NCI-H82 (cell line): ENCODE measurements at regions not wholly inside any gene's neighbourhood (a gene's known extent, or its start where the extent isn't known, plus 50 kb on each side); places are given as distances from the start of the nearest gene placed in this dataset.

Experiments used
- DNase-seq: peaks from one replicate; lab custom pipeline; 2025; lab: John Stamatoyannopoulos, UW

DNA sequence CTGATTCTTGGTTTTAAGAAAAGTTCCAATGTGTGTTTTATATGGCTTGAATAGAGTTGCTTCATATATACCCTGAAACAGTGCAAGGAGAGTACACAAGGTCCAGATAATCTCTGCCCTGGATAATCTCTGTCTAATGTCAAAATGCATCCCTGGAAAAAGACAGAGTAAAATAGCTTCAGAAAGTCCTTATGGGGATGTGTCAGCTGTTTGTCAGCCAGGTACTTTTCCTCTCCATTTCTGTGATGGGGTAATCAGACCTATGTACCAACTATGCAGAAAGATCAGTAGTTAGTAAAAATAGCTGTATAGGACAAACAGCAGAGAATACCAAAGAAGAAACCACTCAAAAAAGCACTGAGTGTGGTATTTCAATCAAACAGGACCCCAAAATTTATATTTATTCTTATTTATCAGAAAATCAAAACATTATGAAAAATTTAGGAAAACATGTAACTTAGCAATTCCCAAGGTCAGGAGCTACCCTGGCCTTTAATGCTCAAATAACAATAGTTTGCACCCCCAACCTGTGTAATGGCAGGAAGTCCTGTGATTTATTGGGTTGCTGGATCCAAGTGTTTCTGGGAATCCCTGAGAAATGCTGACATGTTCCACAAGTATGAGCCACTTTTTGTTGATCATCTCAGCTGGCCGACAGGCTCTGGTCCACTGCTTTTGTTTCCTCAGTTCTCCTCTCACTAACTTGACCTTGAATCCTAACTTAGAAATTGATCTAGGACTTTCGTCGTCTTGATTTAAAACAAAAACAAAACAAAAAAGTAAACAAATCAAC is 69.6 kb downstream of the MDH1 start:
- no peak for DNase-seq

DNA sequence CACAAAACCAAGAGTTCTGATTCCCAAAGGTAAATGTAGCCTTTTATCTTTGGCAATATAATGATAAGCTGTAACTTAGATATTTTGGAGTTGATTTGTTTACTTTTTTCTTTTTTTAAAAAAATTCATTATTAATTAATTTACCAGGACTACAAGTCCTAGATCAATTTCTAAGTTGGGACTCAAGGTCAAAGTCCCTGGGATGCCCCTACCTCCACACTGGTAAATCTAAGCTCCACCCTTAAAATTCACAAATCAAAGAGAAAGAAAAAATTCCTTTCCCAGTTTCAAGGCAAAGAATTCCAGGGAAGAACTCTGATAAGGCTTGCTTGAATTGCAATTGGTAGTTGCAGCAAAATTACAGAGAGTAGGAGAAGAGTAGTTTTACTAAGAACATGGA is 71.3 kb downstream of the MDH1 start:
- no peak for DNase-seq

DNA sequence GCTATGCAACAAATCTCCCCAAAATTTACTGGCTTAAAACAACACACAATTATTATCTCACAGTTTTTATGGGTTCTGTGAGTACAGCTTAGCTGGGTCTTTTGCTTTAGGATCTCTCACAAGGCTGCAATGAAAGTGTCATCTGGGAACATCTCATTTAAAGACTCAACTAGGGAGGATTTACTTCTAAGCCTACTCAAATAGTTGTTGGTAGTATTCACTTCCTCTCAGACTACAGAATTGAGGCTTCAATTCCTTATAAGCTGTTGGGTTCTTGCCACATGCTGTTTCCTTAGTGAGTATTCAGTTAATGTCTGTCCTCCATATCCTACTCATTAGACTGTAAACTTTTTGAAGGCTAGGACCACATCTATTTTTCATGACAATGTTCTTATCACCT is 72.3 kb downstream of the MDH1 start:
- peak; percentile 45 for DNase-seq

DNA sequence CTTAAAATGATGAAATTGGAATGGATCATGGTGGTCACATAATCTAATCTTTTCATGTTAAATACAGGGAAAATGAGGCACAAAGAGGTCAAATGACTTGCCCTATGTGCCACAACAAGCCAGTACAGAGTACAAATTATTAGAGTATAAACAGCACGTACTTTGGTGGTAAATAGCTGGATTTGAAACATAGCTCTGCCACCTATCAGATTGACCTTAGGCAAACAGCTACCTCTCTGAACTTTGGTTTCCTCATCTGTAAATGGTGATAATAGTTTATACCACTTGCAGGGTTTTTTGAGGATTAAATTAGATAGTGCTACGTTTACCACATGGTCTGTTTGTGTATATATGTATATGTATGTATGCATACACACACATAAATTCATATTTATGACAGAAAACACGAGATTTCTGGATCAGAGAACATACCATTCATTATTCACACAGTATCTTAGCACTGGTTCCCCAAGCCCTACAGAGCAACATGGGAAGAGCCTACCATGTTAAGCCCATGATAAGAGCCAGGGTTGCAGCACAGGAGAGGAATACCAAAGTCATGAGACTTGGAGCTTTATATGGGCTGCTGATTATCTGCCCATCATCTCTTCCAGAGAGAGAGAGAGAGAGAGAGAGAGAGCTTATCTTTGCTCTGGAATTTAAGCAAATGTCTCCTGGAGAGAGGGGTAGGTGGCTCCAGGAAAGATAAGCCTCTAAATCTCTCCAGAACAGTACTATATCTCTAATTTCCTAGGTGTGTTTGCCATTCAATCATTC is 73.5 kb downstream of the MDH1 start:
- no peak for DNase-seq

DNA sequence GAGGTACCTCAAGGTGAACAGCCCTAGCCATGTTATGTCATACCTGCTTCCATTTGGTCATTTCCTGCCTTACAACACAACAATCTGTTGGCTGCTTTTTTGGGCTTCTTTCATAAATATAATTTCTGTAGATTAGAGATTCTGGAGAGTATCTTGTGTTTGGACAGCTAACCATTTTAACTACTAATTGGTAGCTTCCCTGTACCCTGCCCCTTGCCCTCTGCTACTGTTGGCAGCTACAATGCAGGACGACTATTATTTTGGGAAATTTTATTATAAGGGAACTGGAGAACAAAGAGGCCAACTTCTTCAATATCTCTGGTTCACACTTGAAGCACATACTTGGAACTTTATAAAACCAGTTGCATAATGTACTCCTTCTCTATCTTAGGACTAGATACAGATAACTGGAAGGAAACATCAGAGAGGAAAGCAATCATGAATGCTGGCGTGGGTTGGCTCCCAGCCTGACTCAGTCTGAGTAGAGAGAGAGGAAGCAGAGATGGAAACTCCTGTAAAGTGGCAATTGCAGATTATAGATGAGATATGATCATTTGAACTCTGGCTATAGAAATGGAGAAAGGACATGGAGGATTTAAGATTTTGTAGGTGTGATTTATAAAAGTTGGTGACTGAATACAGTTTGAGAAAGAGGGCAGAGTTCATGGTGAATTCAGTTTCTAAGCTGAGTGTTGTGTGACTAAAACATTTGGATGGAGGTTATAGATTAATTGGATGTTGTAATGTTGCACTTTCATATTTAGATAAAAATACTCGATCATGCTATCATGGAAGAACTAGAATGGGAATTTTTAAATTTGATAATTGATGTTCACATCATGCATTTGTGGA is 74.5 kb downstream of the MDH1 start:
- DNase-seq = no peak

DNA sequence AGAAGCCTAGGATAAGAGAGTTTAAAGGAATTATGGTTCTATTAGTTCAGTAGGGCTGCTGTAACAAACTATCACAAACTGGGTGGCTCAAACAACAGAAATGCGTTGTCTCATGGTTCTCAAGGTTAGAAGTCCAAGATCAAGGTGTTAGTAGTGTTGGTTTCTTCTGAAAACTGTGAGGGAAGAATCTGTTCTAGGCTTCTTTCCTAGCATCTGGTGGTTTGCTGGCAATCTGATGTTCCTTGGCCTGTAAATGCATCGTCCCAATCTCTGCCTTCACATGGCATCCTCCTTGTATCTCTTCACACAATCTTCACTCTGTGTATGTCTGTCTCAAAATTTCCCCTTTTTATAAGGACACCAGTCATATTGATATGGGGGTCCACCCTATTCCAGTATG is 76.3 kb downstream of the MDH1 start:
- DNase-seq = no peak

DNA sequence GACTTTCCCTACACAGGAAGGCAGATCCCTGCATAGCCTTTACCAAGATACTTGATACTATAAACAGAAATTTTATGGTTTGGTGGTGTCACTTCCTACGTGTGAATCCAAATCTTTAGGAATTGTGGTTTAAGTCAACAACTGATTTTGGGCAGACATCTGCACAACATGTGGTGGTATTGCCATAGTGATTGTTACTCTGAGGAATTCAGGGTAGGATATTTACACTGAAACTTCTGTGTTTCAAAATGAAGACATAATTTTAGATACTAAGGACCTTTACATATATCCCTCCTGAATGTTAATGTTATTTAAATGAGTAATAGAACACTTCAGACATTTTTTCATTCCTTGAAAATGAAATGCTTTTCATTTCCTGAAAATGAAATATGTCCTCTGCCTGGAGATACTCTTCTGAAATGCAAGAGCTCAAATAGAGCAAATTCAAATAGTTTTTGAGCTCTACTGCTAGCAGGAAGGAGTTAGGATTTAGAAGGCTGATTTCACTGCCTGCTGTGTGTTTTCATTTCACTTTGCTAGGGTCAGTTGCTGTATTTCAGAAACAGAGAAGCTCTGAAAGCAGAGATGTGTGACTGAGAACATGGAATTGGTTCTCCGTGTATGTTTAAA is 77.2 kb downstream of the MDH1 start:
- no peak for DNase-seq

DNA sequence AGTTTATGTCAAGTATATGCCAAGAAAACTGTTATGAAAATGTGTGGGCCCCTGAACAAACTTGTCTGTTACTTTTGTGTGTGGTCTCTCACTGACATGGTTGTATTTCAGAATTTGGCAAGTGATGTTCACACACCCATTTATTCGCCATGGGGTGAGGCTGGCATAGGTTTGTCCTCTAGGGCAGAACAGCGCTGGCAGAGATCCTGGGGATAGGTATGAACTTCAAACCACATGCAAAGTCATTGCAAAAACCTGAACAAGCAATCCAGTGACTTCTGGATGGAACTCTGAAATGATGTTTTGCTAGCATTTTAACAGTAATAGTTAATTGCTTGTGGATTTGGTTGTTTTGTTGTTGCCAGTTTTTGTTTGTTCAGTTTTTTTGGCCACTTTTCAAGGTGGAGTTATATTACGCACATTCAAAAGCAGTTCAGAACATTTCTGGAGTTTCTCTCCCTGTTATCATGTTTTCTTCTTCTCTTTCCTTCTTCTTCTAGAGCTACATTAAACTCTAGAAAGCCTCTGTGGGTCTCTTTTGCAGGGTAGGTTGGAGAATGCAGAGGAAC is 78.5 kb downstream of the MDH1 start:
- DNase-seq = no peak

DNA sequence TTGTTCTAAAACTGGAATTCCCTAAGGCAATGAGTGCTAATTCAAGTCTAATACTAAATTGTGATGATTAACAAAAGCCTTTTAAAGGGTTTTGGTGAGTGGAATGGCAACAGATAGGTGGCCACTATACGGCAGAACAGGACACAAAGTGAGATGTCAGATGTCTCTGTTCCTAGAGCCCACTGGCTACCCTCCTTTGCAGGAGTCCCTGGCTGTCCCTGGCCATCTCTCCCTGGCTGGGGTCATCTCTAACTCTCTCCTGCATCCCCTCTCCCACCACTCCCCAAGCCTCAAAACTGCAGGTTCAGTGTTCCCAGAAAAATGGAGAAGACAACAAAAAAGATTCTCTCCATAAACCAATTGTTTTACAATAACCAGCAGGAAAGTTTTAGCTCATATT is 79.2 kb downstream of the MDH1 start:
- no peak for DNase-seq

DNA sequence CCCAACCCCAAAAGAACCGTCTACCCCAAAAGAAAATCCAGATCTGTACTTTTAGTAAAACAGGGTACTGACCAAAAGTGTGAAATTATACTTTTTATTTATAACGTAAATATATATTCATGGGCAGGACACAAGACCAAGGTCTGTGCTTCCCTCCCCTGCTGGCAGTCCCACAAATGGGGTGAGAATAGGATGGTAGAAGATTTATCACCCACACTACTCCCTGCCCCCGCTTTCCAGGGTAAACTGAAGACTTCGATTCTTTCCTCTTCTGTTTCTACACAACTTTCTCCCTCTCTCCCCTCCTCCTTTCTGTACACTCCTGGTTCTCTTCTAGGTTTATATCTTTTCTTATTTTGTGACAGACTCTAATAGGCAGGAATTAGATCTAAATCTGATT is 79.7 kb downstream of the MDH1 start:
- no peak for DNase-seq

DNA sequence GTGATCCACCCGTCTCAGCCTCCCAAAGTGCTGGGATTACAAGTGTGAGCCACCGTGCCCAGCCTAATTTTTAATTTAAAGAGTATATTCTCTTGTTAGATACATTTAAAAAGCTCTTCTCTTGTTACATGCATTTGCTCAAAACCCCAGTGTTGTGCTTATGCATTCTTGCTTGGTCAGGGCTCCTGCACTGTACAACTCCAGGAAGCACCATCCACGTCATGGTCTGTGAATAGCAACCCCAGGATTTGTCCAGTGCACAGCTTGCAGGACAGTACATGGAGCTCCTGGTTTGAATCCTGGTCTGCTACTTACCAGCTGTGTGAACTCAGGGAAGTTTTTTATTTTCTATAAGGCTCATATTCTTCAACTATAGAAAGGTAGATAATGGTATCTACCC is 80.8 kb downstream of the MDH1 start:
- no peak for DNase-seq

DNA sequence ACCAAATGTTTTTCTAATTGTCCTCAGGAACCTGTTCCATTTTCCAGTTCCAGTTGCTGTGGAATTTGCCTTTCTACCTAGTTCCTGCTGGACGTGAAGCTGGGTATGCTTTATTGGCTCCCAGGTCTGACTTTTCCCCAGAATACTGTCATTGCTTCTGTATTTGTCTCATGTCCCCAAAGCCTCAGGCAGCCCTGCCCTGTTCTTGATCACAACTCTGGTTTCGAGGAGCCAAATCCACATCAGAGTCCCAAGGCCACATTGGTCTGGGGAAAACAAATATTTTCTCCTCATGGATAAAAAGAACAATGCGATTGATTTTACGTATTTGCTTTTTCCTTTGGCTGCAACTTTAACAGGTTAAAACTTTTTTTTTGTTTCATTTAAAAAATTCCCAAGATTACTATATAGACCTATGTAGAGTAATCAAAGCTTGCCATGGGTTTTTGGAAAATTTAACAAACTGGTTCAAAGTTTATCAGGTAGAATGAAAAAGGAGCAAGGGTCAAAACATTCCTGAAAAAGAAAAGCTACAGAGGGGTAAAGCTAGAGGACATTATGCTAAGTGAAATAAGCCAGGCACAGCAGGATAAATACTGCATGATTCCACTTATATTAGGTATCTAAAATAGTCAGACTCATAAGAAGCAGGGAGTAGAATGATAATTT is 85.2 kb downstream of the MDH1 start:
- DNase-seq = no peak

DNA sequence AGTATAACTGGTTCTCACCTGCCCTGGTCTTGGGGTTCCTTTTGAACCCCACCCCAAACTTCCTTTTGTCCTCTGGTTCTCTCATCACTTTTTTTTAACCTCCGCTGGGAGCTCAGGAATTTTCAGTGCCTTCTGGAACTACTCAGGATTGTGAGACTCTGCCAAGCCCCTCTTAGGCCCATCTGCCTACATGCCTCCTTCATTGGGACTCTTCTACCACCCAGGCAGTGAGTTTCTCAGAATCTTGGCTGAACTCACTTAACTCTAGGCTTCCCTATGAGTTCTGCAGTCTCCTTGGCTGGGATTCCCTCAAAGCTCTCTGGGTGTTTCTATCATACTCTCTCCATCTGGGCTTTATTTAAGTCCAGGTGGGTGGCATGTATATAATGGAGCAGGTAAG is 86.3 kb downstream of the MDH1 start:
- no peak for DNase-seq

DNA sequence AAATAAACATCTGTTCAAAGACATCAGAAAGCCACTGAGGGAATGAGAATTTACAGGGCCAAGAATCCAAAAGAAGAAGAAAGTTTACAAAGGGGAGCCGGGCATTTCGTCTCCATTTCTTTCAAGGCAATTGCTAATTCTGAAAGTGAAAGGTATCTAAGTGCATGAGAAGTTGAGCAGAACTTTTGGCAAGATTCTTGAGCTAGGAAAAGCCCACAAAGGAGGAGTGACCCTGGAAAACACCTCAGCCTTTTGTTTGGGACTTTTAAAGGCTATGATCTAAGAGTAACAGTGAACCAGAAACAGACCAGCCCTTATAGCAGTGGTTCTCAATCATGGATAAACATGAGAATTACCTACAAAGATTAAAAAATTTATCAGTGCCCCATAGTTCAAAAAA is 87.4 kb downstream of the MDH1 start:
- no peak for DNase-seq

DNA sequence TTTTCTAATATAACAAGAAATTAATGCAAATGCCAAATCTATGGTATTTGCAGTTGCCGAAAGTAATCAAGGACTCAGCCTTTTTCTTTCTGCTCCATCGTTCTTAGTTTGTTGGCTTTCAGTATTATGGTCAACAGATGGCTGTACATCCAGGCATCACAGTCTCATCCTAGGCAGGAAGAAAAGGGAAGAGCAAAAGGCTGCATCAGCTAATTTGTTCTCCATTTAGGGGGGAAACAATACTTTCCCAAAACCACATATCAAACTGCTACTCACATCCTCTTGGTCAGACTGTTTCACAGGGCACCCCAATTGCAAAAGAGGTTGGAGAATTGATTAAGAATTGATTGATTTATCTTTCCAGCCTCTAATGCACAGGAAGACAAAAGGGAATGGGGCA is 89.3 kb downstream of the MDH1 start:
- peak; percentile 36 for DNase-seq

DNA sequence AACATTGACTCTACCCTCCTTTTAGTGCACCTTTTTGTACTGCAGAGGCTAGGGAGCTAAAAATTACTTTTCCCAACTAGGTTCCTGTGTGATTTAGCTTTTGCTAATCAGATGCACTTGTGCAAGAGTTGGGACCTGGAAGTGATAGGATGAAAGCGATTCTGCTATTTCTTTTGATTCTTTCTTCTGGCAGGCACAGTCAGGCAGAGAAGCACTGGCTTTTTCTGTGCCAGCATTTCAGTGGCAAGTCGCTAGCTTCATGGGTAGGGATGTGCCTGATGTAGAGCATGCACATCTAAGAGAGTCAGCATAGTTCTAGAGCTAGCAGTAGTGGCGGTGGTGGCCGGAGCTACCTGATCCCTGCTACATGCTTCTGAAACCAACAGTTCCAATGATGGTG is 89.8 kb downstream of the MDH1 start:
- no peak for DNase-seq

DNA sequence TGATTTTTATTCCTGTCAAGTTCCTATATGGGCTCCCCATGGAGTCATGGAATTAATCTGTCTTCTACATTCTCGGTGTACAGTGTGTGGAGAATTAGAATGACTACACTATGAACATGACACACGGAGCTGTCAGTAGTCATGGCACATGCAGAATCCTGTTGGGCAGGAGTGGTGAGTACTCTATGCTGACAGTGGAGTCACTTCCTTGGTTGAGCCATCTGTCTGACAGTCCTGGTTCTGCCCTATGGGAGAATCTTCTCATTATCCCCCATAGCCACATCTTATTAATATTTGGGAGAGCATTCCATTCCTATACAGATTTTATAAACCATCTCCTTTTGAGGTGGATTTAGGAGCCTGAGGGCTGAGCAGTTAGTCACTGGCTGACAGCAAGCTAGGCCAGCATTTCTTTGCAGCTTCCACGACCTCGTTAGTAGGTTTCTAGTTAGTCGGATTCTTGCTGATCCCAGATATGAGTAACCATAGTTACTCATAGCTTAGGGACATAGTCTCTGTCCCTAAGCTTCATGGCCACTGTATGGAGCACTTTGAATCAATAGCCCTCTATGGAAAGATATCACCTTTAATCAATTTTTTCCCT is 90.6 kb downstream of the MDH1 start:
- DNase-seq = no peak

DNA sequence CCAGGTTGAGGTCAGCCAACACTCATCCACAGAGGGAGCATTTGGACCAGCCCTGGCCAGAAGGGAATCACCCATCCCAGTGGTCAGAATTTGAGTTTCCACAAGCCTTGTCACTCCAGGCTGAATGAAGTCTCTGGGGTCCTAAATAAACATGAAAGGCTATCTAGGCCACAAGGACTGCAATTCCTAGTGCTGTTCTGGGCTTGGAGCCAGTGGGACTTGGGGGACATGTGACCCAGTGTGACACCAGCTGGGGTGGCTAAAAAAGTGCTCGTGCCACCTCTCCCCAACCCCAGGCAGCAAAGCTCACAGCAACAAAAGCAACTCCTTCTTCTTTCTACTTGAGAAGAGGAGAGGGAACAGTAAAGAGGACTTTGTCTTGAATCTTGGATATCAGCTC is 91.7 kb downstream of the MDH1 start:
- DNase-seq = no peak

DNA sequence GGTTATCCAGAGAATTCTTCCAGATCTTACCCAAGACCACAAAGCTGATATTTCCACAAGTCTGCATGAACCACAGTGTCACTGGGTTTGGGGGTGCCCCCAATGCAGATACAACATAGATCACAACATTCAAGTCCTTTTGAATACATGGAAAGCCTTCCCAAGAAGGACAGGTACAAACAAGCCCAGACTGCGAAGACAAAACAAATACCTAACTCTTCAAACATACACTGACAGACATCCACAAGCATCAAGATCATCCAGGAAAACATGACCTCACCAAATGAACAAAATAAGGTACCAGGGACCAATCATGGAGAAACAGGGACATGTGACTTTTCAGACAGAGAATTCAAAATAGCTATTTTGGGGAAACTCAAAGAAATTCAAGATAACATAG is 93.1 kb downstream of the MDH1 start:
- no peak for DNase-seq

DNA sequence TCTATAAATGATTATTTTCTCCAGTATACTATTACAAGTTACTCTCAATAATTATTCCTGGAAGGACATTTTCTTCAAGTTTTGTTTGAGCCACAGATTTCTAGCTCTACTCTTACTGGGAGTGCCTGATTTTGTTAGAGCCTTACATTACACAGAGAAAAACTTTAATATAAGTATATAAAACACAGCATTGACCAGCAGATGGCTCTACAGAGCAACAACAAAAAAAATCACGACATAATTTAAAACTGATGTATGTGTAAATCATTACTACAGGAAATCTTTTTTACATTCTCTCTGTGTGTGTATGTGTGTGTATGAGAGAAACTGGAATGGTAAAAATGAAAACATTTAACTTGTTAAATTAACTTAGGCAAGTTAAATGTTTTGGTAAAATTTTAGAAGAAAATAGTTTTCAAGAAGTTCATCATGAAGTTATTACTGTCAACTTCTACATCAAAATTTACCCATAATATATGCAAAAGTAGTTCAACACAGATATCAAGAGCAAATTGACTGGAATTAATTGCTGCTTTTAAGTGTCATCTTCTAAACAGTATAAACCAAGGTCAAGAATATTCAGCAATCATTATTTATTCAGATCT is 103.3 kb downstream of the MDH1 start:
- DNase-seq = peak; percentile 71

DNA sequence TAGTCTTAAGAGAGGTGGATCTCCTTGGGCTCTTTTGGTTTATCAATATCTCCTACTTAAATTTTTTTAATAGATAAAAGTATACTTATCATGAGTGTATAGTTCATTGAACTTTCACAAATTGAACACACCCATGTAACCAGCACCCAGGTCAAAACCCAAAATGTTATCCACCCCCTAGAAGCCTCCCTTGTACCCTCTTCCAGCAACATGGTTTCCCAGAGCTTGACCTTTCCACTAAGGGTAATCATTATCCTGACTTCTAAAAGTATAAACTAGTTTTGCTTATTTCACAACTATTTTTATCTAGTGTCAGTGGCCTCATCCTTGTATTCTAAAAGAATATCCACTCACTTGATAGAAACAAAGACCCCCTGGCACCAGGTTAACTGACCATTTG is 106.8 kb downstream of the MDH1 start:
- DNase-seq = no peak
